DMS53 (cell line): ENCODE measurements at regions not wholly inside any gene's neighbourhood (a gene's known extent, or its start where the extent isn't known, plus 50 kb on each side); places are given as distances from the start of the nearest gene placed in this dataset.
A peak's percentile ranks its signal among the peaks of the same experiment; 100 is the strongest.

Experiments used
- DNase-seq: peaks from one replicate; lab custom pipeline; 2025; lab: John Stamatoyannopoulos, UW

DNA sequence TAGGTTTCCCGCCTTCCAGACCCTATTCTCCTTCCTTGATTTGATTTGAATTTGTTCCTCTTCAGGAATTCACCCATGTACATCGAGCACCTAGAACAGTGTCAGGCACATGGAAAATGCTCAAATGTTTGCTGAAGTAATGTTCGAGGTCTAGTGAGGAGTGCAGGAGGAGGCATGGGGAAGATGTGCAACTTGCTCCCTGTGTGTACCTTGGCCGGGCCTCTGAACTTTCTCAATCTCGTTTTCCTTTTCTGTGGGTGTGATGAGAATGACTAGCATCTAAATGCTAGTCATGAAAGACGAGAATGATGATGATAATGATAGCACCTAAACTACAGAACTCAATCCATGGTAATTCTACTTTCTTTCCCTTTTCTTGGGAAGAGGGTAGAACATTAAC, 279.1 kb upstream of the PLET1 start:
- DNase-seq, result no peak

DNA sequence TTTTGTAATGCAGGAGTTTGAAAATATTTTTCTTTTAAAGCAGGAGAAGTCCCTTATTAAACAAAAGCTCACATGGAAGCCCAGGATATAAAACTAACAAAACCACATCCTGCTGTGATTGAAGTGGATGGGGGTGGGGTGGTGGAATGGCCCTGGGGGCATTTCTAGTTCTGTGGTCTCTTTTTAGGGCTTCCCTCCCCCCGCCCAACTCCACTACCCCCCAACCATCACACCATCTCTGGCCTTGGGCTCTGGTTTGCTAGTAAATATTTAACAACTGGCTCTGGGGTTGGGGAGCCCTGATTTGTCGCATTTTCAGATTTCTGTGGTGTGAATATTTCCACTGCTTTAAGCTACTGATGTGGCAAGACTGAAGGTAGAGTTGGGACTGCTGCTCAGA, 279.6 kb upstream of the PLET1 start:
- no peak for DNase-seq

DNA sequence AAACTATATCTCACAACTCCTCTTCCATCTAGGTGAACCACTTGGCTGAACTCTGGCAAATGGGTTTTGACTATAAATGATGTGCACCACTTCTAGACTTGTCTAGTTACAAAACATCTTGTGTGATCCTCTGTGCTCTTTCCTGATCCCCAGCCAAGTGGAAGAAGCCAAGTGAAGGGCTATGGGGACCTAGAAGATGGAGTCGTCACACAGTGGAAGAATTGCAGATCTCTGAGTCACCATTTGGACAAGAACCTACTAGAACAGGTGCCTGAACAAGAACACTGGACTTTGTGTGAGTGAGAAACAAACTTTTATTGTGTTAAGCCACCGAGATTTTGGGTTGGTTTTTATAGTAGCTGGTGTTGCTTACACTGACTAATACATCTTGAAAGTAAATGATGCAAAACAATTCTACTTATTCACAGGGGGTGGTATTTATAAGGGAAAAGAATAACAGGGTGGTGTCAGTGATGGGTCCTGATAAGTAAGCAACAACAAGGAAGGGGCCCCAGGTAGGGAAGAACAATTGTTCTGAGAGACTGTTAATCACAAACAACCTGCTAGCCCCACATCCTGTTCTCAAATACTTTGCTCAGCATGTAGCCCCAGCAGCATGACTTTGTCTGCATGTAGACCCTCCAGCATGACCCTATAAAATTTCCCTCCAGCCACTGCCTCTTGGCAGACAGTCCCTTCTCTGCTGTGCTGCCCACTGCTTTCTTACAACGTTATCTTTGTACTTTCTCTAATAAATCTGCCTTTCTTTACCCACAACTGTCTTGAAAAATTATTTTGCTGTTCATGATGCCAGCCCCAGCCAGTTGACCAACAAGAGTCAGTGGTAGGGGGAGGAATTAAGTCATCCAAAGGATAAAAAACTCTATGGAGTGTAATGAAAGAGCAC, 280.7 kb upstream of the PLET1 start:
- no peak for DNase-seq

DNA sequence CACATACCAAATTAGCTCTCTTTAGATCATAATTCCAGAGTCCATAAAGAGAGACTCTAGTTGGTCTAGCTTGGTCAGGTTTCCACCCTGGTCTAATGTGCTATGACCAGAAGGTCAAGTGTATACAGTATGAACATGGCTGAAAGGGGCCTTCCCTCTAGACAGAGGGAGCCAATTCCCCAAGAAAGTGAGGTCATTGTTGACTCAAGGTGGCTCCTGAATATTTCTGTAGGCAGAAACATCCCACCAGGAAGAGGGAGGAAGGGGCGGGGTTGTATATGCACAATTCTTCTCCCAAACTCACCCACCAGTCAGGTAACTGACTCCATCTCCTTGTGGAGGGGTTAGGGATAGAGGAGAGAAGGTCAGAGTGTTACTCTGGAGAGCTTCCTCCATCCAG, 281.8 kb upstream of the PLET1 start:
- no peak for DNase-seq

DNA sequence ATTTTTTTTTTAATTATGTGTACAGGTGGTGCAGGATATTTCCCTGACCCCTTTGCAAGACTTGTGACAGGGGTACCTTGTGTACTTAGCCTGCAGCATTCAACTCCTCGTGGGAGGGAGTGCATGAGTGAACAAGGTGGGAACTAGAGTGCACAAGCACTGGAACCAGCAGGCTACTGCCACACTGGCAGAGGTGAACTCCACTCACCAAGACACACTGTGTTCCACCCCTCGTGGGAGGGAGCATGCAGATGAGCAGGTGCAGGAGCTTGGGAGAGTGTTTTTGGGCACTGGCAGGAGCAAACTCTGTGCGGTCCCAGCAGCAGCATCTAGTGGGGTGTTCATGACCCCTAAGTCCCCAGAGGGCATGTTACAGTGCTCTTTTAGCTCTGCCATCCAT, 282.7 kb upstream of the PLET1 start:
- no peak for DNase-seq

DNA sequence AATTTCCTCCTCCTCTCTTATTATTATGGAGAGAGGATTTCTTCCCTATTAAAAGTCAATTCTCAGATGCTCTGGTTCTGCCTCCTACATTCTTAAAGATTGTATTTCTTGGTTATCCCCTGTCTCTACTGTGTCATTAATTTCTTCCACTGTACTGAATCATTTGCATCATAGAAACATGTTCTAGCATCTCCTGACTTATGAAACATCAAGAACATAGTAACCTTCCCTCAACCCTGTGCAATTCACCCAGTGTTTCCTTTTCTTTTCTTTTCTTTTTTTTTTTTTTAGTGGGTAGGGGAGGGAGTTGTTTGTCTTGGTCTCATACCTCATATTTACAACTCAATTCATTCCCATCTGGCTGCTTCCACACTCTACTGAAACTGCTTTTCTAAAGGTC, 288.0 kb upstream of the PLET1 start:
- DNase-seq, result peak; percentile 25

DNA sequence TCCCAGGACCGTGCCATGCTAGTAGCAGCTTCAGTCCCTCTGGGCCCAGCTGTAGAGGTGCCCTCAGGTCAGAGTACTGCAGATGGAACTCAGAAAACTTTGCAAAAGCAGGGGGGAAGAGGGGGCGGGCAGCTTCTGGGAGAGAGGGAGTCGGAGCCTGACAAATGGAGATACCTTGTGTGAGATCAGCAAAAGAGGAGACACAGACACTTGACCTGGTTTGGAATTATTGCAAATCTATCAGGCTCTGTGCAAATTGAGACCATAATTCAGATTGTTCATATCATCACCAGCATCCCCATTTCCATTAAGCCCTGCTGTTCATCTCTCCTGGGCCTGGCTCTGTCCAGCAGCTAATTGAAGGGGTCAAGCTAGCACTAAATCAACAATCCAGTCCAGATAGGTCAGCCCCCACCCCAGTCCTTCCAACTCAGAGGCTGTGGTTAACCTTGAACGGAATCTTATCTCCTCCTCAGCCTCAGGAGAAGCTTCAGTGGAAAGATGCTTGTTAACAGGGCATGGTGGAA, 292.6 kb upstream of the PLET1 start:
- no peak for DNase-seq

DNA sequence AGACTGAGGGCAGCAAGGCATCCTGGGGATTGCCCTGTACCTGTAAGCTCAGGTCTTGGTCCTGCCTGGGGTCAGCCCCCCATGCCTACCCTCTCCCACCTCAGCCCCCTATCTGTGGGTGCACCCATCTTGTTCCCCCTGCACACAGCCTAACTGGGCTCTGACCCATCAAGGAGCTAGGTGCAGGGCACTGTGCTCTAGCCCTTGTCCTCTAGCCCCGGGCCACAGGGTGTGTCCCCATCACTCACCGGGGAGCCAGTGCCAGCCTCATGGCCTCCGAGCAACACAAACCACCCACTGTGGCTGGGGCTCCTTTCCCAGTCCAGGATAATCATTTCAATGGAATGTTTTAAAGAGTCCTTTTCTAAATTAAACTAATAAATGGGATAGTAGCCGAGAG, 293.9 kb upstream of the PLET1 start:
- DNase-seq, result no peak

DNA sequence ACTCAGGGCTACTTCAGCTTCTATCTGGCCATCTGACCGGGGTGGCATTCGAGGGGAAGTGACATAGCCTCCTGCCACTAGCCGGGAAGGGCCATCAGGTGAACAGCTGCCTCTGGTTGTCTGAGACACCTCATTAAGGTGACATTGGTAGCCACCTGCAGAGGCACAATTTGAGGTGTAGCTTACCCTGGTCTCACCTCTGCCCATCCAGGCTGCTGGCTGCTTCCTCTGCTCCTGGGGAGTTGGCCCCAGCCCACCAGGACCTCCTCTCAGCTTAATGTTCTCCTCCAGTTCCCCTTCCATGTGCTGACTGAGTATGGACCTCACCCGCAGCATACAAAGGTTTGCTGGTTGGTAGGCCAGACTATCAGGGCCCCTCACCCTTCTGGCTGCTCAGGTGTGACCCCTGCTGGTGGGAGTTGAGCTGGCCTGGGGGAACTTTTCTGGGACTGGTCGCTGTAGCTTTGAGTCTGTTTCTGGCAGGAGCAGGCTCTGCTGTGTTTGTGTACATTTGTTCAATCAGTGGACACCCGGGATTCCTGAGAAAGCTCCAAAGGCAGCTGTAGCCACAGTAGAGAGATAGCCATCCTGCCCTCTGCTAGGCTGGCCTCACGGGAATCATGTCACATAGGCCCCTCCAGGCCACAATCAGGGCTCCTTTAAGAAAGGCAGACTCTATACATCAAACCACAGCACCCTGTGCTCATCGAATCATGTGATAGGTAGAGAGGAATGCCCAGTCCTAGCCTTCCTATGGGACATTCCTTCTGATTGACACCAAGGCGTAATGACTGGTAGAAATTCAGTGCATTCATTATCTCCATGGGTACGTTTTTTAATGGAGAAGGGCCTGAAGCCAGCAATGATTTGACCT, 295.1 kb upstream of the PLET1 start:
- peak; percentile 67 for DNase-seq

DNA sequence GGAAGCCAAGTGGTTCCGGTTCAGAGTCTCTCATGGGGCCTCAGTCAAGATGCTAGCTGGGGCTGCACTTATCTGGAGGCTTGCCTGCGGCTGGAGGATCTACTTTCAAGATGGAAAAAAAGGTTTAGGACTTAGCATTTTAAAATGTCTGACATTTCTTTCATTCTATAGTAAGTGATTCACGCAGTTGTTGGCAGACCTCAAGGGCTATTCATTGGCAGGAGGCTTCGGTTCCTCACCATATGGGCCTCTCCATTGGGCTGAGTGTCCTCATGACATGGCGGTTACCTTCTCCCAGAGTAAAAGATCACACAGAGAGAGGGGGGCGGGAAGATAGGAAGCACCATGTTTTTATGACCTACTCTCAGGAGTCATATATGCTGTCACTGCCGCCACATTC, 298.0 kb upstream of the PLET1 start:
- no peak for DNase-seq

DNA sequence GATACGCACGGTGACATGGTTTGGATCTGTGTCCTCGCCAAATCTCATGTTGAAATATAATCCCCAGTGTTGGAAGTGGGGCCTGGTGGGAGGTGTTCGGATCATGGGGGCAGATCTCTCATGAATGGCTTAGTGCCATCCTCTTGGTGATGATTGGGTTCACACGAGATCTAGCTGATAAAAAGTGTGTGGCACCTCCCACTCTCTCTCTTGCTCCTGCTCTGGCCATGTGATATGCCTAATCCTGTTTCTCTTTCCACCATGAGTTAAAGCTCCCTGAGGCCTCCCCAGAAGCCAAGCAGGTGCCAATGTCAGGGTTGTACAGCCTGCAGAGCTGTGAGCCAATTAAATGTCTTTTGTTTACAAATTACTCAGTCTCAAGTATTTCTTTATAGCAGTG, 303.1 kb upstream of the PLET1 start:
- DNase-seq, result no peak

DNA sequence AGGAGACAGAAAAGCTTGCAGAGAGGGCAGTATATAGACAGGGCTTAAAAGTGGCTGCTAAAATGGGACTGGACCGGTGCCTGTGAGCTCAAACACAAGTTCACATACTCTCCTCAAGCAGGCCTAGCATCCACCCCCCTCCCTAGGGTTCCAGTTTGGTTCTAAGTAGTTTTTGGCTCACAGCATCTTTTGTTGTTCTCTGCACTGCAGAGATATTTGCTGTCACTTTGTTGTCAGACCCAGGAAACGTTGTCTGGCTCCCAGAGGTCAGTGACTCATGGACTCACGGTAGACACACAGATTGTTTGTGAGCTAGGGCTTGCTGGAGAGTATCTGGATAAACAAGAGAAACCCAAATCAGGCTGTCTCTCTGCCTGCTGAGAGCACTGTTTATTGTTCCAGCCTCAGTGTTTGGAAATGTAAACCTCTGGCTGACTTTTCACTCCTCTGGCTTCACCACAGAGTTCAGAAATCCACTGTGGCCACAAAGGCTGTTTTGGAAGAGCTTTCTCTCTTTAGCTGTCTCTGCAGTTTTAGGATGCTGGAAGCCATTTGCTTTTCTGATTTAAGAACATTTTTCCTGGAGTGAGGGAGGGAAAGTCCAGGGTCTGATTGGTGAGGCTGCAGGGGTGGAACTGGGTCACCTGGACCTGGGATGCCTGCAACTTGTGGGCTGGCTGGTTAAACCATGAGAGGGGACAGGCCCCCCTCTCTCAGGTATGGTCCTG, 303.7 kb upstream of the PLET1 start:
- DNase-seq, result peak; percentile 74

DNA sequence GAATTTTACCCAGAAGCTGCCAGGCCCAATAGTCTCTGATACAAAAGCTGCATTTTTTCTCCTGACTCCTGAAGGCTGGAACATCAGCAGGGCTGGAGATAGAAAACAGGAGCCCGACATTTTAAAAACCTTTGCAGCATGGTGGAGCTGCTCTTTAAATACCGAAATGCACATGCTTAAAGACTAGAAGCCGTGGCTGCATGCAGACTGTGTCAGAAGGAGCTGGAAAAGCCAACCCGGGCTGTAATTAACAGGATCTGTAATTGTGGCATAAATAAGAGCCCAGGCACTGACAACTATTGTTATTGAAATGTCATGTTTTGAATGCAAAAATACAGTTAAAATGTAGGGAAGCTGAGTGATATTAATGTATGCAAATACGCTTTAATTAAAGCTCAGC, 304.9 kb upstream of the PLET1 start:
- no peak for DNase-seq

DNA sequence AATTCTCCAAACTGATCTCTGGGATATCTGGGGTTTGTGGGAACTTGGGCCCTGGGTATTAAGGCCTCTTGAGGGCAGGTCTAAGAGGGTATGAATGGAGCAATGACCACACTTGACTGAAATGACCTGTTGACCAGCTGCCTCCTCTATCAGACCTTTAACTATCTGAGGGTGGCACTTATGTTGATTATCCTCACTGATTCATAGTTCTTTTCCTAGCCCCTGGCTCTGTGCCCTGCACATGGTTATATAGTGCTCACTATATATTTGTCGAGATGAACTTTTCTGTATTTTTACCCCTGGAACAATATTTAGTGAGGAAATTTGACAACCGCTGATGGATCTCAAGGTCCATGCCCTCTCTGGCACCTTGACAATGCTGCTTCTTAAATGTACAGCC, 305.5 kb upstream of the PLET1 start:
- no peak for DNase-seq

DNA sequence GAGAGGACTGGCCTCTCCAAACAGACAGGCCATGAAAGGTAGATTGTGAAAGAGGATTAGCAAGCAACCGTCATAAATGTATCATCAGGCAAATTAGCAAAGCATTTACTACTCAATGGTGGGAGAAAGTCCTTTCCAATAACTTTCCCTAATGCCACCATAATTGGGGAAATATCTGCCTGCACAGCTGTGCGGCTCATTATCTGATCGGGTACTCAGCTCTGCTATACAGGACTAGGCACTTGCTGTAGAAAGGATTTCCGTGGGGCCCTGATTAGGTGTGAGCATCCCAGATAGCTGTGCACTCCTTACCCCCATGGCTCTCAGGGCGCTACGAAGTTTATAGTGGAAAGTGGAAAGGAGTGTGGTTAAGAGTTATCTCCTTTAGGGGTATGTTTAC, 309.7 kb upstream of the PLET1 start:
- no peak for DNase-seq

DNA sequence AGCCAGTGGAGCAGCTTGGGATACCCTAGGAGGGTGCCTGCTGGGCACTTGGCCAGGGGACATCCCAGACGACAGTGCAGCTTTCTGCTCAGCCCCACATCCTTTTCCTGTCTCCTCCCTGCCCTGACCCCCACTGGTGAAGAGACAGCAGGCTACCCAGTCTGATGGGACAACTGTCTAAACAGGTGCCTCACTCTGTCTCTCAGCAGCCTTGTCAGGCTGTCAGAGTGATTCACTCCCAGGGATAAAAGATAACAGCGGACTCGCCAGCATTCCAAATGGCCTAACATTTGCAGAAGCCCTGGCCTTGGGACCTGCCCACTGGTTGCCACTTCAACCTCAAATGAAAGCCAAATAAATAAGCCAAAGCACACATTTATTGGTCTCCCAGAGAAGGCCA, 318.6 kb upstream of the PLET1 start:
- DNase-seq, result no peak

DNA sequence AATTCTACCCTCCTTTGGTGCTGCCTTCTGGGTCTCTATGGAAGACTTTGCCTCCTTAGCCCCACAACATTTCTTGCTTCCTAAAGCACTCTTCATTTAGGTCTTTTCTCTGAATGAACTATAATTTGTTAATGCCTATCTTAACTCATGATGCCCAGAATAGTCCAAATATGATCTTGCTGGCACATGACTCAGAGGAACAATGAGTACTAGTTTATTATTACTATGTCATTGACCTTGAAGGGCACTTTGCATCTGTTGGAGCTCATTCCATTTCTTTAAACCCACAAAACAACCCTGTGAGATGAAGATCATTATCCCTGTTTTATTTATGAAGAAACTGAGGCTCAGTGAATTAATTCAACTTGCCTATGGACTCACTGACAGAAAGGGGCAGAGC, 320.2 kb upstream of the PLET1 start:
- DNase-seq, result no peak

DNA sequence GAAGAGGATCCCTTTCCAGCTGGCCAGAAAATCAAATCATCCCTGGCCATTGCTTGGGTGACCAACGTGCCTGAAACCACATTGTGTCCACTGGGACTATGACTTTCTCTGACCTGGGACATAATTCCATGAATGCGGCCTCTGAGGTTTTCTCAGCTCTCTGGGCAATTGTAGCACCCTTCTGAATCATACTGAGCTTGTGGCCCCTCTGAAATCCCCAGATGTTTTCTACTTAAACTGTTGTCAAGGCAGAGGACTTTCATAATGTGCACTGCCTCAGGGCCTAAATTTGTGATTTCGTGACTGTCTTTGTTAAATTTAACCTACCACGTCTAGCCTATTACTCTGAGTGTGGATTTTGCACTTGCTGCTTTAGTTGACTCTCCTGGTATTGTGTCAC, 321.1 kb upstream of the PLET1 start:
- no peak for DNase-seq

DNA sequence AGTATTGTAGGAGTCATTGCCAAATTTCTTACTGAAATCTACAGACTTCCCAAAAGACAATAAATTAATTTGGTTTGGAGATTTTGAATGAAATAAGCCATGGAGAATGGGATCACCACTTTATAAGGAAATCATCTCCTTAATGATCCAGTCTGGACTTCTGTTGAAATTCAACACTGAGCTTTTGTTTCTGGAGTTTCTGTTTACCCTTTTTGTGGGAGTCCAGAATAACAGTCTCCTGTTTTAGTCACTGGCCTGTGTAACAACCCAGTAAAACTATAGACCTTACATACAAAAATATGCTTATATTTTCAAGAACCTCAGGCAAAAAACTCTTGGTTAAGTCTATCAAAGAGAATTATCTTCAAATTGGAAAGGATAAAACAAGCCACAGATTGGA, 321.7 kb upstream of the PLET1 start:
- DNase-seq, result no peak

DNA sequence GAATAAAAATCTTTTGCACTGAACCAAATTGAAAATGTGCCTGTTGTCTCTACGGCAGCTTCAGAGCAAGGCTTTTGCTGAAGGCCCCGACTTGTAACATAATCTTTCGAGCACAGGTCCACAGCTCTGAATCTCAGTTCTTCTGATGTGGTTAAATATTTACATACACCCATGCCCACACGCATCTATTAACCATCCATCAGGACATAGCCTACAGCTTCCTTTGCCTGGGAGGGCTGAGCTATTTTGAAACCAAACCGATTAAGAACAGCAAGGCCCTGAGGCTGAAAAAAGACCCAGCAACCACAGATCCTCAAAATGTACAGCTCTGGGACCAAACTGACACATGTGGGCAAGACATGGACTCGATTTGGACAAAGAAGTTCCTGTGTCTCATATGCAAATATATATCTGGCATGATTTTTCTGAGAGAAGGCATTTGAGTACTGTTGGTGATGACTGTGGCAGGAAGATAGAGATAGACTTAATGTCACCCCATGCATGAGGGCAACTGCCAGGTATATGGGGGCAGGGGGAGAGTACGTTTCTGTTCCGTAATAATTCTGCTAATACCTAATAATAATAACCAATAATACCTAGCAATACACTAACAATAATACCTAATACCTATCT, 322.7 kb upstream of the PLET1 start:
- DNase-seq, result no peak

DNA sequence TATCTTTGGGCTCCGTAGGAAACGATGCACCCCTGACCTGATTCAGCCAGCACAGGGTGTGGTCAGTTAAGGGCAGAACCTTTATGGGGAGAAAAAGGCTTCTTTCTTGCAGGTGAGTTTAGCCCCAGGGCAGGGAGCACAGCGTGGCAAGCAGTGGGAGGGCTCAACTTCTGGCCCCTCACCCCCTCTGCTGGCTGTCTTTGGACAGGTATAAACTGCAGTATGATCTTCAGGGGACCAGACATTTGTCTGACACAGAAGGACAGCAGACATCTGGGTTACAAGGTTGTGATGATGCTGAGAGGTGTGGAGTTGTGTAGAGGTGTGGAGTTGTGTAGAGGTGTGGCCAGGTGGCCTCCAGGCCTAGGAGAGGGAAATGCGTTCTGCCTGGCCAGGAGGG, 324.0 kb upstream of the PLET1 start:
- DNase-seq, result peak; percentile 52

DNA sequence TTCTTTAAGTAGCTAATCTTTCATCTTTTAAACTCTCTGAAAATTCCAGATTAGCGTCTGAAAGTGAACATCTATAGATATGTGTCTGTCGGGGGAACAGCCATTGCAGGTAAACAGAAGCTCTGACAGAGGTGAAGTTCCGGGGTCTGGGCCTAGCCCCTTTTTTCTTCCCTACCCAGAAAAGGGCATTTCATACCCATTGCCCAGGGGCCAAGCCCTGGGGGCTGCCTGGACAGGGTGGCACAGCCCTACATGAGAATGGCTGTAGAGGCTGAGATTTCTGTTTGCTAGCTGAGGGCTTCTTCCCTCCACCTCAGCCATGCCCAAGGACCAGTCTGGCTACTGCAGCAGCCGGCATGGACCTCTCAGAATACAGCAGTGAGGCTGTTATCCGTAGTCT, 327.0 kb upstream of the PLET1 start:
- DNase-seq, result no peak
